DOHH2 (cell line): ENCODE measurements at regions not wholly inside any gene's neighbourhood (a gene's known extent, or its start where the extent isn't known, plus 50 kb on each side); places are given as distances from the start of the nearest gene placed in this dataset.

ENCODE experiments used
- H3F3A ChIP-seq: fragments of 200-600 bp; sonication (generic), shearing (Covaris generic); 2 replicates; pipeline ENCODE4 v1.6.0; 2016; ENCODE audit warnings: antibody characterized with exemption, mild to moderate bottlenecking; ENCODE audit not compliant: control insufficient read depth, insufficient read depth
- H3K27ac ChIP-seq: fragments of 200-600 bp; sonication (generic); 2 replicates; pipeline ENCODE4 v1.5.1; 2014; ENCODE audit warnings: low read depth, mild to moderate bottlenecking, low read length, moderate library complexity
- H3K27me3 ChIP-seq: fragments of 200-600 bp; sonication (generic); 2 replicates; pipeline ENCODE4 v1.6.1; 2014; ENCODE audit warnings: mild to moderate bottlenecking, low read length, mixed read lengths; ENCODE audit not compliant: control insufficient read depth
- H3K36me3 ChIP-seq: fragments of 200-600 bp; sonication (generic); 2 replicates; pipeline ENCODE4 v1.6.1; 2014; ENCODE audit warnings: mild to moderate bottlenecking, low read length, moderate library complexity, mixed read lengths; ENCODE audit not compliant: control insufficient read depth
- H3K4me1 ChIP-seq: fragments of 200-600 bp; sonication (generic); 2 replicates; pipeline ENCODE4 v1.6.1; 2014; ENCODE audit warnings: mild to moderate bottlenecking, low read length, mixed read lengths; ENCODE audit not compliant: control insufficient read depth
- H3K4me2 ChIP-seq: fragments of 200-600 bp; sonication (generic); 2 replicates; pipeline ENCODE4 v1.6.0; 2014; ENCODE audit warnings: mild to moderate bottlenecking, low read length, moderate library complexity
- H3K4me3 ChIP-seq: fragments of 200-600 bp; sonication (generic); 2 replicates; pipeline ENCODE4 v1.5.1; 2014; ENCODE audit warnings: mild to moderate bottlenecking, low read length, mixed read lengths
- H3K79me2 ChIP-seq: fragments of 200-600 bp; sonication (generic); 2 replicates; pipeline ENCODE4 v1.6.1; 2014; ENCODE audit warnings: mild to moderate bottlenecking, low read length, mixed read lengths; ENCODE audit not compliant: control insufficient read depth
- H3K9me2 ChIP-seq: fragments of 200-600 bp; sonication (generic); replicated peaks from 2 replicates; pipeline ENCODE4 v1.6.1; 2014; ENCODE audit warnings: mild to moderate bottlenecking, low read length, mixed read lengths; ENCODE audit not compliant: control insufficient read depth
- H3K9me3 ChIP-seq: fragments of 200-600 bp; sonication (generic); 2 replicates; pipeline ENCODE4 v1.6.1; 2014; ENCODE audit warnings: antibody characterized with exemption, low read length, mixed read lengths; ENCODE audit not compliant: control insufficient read depth, insufficient read depth
- H4K20me1 ChIP-seq: fragments of 200-600 bp; sonication (generic); 2 replicates; pipeline ENCODE4 v1.6.0; 2014; ENCODE audit warnings: low read depth, mild to moderate bottlenecking, antibody characterized with exemption, low read length, moderate library complexity; ENCODE audit not compliant: control insufficient read depth, insufficient read depth
- EZH2phosphoT487 ChIP-seq: fragments of 200-600 bp; sonication (generic); IDR thresholded peaks from 2 replicates; pipeline ENCODE4 v1.6.1; 2017; ENCODE audit warnings: borderline replicate concordance, mild to moderate bottlenecking, antibody characterized with exemption, low read length, moderate library complexity, mixed read lengths
- TF ChIP-seq, protein P1 (sequence below): fragments of 200-600 bp; sonication (generic); IDR thresholded peaks from one replicate; pipeline ENCODE4 v1.5.1; 2014; ENCODE audit warnings: antibody characterized with exemption, mild to moderate bottlenecking, low read depth, low read length; ENCODE audit not compliant: poor library complexity, severe bottlenecking

DNA sequence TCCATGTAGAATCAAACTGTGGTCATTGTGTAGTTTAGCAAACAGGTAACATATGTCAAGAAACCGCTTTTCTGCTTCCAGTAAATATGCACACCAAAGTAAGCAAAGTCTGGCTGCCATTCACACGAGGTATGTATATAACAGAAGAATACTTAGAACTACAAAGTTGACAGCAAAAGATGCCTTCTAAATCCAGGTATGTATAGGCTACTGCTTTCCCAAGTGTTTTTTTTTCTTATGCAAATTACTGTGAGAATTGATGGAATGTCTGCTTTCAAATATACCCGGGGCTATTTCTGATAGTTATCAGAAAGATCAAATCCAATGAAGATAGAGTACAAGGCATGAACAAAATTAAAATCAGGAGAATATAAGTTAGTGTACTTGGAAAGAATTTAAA is 229.2 kb downstream of the HACE1 start:
- Histone ChIP-seq H3K27ac (no peak overlapping the region), H3K4me1 (peaks cover 18% of the 10 kb centered on the region), H3K27me3 (no peaks in the 10 kb centered on the region), H3K4me3 (no peak overlapping the region), H3K79me2 (no peaks in the 10 kb centered on the region), H3K4me2 (peak overlapping the region; percentile 12; the same call in 1 of the 2 replicates), H3F3A (no peaks in the 10 kb centered on the region), H4K20me1 (no peaks in the 10 kb centered on the region), H3K9me3 (peaks cover 14% of the 10 kb centered on the region; the same call in 1 of the 2 replicates), H3K36me3 (no peaks in the 10 kb centered on the region), H3K9me2 (no peaks in the 10 kb centered on the region)
- TF ChIP-seq, protein P1, sequence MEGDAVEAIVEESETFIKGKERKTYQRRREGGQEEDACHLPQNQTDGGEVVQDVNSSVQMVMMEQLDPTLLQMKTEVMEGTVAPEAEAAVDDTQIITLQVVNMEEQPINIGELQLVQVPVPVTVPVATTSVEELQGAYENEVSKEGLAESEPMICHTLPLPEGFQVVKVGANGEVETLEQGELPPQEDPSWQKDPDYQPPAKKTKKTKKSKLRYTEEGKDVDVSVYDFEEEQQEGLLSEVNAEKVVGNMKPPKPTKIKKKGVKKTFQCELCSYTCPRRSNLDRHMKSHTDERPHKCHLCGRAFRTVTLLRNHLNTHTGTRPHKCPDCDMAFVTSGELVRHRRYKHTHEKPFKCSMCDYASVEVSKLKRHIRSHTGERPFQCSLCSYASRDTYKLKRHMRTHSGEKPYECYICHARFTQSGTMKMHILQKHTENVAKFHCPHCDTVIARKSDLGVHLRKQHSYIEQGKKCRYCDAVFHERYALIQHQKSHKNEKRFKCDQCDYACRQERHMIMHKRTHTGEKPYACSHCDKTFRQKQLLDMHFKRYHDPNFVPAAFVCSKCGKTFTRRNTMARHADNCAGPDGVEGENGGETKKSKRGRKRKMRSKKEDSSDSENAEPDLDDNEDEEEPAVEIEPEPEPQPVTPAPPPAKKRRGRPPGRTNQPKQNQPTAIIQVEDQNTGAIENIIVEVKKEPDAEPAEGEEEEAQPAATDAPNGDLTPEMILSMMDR, result no peak
- TF ChIP-seq EZH2phosphoT487, result no peak

DNA sequence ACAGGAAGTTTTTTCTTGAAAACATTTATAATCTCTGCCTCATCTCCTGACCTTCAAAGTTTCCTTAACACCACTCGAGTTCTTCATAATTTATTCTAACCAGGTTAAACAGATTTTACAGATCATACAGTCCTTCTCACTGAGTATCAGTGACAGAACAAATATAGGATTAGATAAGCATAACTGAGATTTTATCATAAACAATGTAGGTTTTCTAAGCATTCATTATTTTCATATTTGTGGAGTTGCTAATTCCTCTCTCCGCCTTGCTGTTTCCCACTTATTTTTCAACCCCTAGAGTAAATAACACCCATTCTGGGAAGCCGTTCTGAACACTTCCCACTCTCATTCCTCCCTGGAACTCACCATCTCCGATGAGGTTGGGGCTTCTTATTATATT is 229.9 kb downstream of the HACE1 start:
- Histone ChIP-seq H3K9me2 (no peaks in the 10 kb centered on the region), H3K9me3 (peaks cover 7% of the 10 kb centered on the region; the same call in 1 of the 2 replicates), H3K79me2 (no peaks in the 10 kb centered on the region), H3K4me2 (no peak overlapping the region), H3K36me3 (no peaks in the 10 kb centered on the region), H4K20me1 (no peaks in the 10 kb centered on the region), H3F3A (no peaks in the 10 kb centered on the region), H3K4me1 (peaks cover 18% of the 10 kb centered on the region), H3K27me3 (no peaks in the 10 kb centered on the region), H3K27ac (no peak overlapping the region), H3K4me3 (no peak overlapping the region)
- TF ChIP-seq, protein P1, result no peak
- no peak for TF ChIP-seq EZH2phosphoT487

DNA sequence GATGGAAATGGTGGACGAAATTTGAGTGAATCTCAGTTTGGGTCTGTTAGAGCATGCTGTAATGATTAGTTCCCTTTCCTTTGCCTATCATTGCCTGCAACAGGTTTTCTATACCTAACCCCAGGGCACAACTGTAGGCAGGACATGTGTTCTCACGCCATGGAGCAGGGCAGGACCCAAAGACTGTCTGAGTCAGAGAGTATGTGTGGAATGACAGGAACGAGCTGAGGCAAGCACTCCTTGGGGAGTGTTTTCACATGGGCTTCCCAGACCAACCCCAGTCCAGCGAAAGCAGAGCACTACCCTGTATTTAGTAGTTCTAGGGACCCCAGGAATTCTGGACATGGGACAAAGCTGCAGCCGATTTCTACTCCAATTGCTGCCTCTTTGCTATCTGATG is 234.2 kb downstream of the HACE1 start:
- Histone ChIP-seq H3K9me2 (no peaks in the 10 kb centered on the region), H4K20me1 (no peaks in the 10 kb centered on the region), H3K79me2 (no peaks in the 10 kb centered on the region), H3K27me3 (no peaks in the 10 kb centered on the region), H3K4me1 (peaks cover 27% of the 10 kb centered on the region), H3F3A (no peaks in the 10 kb centered on the region), H3K4me2 (no peak overlapping the region), H3K4me3 (no peak overlapping the region), H3K9me3 (no peaks in the 10 kb centered on the region), H3K27ac (no peak overlapping the region), H3K36me3 (no peaks in the 10 kb centered on the region)
- no peak for TF ChIP-seq EZH2phosphoT487
- TF ChIP-seq, protein P1, result no peak
